ENCODE measurements at regions not wholly inside any gene's neighbourhood (a gene's known extent, or its start where the extent isn't known, plus 50 kb on each side); places are given as distances from the start of the nearest gene placed in this dataset.
"Not testable (repeated sequence)": the region's sequence is repeated elsewhere in the genome, so short reads cannot be mapped to it uniquely, and the experiment has no call there.

DNA sequence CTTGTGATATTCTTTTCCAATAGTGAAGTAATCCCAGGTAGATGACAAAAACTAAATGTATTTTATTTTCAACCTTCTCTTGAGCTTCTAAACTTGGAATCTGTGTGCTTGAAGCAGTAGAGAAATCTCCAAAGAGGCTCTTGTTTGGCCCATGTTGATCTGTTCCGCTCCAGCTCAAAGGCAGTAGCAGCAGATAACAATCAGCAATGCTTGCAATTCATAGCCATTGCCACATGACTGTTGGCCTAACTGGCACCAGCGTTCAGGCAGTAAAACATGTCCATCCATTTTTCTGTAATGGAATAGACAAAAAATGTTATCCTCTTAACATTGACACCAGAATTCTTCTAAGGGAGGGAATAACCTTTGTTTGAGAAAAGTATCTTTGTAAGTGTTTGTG, 270.7 kb upstream of the MSX2 start:
- no peak for DNase-seq

DNA sequence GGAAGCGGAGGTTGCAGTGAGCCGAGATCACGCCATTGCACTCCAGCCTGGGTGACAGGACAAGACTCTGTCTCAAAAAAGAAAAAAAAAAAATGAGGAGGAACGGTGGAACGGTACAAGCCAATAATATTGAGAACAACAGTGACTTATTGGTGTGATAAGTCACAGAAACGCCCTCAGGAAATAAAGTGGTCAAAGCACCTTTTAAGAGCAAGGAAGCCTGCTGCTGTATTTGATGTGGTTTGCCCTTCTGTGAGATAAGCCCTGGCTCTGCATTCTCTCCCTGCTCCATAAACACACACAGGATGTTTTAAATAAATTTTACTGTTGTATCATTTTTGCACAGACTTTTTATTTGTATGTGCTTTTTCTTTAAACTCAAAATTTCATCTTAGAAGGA, 269.9 kb upstream of the MSX2 start:
- DNase-seq: no peak

DNA sequence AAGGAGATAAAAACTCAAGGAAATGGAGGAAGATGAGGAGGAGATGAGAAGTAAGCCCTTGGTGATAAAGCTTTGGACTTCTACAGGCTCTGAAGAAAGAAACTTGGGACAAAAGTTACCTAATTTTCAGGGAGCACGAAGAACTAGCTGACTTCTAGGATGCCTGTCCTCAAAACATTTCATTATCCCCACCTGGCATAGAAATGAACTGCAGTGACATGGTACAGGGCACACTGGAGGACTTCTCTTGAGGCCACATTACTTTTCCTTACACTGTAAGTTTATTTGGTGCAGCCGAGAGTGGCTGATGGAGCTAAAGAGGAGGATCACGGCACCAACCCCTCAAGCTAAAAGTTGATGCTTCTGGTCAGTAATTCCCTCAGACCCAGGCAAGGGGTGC, 269.5 kb upstream of the MSX2 start:
- no peak for DNase-seq

DNA sequence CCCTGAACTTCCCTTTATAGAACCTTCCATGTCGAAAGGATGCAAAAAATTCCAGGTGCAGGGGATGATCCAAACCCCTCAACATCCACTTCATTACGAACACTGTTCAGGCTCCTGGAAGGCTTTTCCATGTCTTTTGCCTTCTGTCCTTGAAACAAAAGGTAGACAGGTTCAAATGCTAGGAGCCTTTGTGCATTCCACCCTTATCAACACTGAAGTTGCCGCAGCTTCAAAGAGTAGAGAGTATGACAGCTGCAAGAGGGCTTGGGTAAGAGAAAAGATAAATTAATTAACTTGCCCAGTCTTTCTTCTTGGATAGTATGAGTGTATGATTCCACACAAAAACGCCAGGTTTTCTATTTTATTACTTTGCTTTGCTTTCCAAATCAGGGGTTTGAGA, 269.1 kb upstream of the MSX2 start:
- DNase-seq: no peak

DNA sequence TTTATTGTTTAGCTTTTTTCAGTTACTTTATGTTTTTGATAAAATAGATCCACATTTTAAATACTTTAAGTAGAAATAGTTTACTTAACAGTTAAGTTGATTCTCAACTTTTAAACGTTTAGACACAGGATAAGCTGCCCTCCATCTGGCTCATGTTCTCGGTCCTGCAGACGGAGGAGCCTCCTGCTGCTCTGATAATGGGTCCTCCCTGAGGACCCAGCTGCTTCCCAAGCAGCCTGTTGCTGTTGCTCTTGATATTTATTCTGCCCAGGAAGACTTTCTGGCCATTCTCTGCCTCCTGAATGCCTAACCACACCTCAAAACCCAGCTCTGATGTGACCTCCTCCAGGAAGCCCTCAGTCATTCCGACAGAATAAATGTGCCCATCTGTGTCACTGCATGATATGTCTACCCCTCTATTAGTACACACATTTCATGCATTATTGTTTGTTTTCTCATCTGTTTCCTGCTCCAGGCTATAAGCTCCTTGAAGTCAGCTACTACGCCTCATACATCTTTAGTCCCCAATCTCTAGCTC, 267.2 kb upstream of the MSX2 start:
- no peak for DNase-seq

DNA sequence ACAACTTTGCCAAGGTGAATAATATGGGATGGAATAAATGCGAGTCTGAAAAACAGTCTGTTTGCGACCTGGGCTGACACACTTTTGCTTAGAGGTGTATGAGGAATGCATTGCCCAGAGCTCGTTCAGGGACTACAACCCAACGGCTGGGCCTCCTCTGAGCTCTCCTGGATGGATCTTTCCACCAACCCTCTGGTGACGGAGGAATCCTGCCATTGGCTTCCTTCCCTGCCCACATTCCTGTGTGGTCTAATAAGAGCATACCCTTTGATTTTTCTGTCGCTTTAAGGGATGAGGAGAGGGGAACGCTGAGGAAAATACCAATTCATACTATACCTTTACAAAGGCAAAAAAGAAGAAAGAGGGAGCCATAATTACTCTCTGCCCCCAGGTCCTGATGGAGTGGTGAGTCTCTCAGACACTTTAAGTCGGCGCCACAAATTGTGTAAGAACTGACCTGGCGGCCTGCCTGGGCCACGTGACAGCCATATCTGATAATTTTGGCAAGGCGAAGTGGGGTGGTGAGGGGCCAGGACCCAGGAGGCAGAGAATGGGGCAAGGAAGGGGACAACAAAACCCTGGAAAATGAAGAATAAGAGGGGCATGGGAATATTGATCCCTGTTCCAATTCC, 265.2 kb upstream of the MSX2 start:
- DNase-seq: no peak

DNA sequence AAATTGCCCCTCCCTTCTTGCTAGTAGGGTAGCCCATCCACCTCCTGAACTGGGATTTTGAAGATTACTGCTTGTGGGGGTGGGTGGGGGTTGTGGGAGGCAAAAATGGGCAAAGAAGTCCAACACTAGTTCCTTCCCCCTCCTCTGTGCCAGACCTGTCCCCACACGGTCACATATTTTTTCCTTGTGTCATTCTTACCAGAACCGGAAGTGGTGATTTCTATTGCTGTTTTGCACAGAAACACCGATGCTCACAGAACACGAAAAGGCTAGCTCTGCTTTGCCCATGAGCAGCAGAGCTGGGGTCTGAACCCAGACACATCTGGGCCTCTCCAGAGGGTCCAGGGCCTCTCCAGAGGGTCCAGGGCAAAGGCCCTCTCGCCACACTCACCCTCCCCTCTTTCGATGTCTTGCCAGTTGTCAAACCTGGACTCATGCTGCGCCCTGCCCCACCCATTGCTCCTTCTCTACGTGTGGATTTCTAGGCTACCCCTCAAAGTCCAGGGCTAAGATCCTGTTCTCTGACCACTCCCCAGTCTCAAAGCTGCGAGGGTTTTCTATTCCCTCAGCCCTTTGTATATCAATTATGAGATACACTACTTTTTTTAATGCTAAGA, 264.4 kb upstream of the MSX2 start:
- DNase-seq: no peak

DNA sequence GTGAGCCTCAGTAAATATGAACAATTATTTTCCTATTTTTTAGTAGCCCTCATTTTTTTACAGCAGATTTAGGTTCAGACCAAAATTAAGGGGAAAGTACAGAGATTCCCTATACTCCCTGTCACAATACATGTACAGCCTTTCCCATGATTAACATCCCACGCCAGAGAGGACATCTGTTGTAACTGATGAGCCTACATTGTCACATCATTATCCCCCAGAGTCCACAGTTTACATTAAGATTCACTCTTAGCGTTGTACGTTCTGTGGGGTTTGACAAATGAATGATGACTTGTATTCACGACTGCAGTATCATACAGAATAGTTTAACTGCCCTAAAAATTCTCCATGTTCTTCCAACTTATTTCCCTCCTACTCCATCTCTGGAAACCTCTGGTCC, 262.3 kb upstream of the MSX2 start:
- DNase-seq: no peak

DNA sequence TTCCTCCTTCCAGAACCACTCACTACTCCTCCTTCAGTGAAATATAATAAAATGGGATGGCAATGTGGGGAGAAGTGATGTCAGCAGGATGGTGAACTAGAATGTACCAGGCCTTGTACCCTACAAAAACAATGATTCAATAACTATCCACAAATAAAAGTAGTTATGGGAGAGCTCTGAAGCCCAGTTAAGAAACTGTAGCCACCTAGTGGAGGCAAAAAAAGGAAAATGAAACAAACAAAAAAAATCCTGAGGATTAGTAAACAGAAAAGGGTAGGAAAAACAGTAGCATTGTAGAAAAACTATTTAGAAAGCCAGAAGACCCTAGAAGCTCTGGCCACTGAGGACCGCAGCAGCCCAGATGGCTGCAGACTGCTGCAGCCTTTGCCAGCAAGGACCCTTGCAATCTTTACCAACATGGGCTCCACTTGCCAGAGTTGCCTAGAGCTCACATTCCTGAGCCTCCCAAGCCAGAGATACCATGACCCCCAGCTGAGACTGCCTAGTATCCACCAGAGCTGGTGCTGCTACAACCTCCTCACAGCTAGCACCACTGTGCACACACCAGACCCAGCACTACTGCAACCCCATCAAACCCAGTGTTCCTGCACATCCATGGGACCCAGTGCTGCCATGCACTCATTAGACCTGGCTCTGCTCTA, 259.7 kb upstream of the MSX2 start:
- DNase-seq: no peak

DNA sequence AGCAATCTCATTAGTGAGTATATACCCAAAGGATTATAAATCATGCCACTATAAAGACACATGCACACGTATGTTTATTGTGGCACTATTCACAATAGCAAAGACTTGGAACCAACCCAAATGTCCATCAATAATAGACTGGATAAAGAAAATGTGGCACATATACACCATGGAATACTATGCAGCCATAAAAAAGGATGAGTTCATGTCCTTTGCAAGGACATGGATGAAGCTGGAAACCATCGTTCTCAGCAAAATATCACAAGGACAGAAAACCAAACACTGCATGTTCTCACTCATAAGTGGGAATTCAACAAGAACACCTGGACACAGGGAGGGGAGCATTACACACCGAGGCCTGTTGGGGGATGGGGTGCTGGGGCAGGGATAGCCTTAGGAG, 252.9 kb upstream of the MSX2 start:
- not testable (repeated sequence) for DNase-seq

DNA sequence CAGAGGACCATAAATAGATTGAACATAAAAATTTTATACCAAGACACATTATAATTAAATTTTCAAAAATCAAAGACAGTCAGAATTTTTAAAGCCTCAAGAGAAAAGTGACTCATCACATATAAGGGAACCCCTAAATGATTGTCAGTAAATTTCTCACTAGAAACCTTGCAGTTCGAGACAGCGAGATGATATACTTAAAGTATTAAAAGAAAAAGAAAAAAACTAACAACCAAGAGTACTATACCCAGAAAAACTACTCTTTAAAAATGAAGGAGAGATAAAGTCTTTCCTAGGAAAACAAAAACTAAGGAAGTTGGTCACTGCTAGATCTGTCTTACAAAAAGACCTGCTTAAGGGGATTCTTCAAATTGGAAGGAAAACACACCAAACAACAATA, 251.4 kb upstream of the MSX2 start:
- no peak for DNase-seq

DNA sequence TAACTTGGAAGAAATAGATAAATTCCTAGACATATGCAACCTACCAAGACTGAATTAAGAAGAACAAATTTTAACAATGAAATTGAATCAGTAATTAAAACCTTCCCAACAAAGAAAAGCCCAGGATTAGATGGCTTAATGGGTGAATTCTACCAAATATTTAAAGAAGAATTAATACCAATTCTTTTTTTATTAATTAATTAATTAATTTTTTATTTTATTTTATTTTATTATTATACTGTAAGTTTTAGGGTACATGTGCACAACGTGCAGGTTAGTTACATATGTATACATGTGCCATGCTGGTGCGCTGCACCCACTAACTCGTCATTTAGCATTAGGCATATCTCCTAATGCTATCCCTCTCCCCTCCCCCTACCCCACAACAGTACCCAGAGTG, 248.4 kb upstream of the MSX2 start:
- DNase-seq: not testable (repeated sequence)

DNA sequence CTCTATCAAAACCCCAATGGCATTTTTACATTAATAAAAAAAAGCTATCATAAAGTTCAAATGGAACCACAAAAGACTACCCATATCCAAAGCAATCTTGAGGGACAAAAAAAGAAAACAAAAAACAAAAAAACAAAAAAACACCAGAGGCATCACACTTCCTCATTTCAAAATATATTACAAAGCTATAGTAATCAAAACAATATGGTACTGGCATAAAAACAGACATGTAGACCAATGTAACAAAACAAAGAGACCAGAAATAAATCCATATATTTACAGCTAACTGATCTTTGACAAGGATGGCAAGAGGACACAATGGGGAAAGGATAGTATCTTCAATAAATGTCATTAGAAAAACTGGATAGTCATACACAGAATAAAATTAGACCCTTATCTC, 245.1 kb upstream of the MSX2 start:
- DNase-seq: no peak

DNA sequence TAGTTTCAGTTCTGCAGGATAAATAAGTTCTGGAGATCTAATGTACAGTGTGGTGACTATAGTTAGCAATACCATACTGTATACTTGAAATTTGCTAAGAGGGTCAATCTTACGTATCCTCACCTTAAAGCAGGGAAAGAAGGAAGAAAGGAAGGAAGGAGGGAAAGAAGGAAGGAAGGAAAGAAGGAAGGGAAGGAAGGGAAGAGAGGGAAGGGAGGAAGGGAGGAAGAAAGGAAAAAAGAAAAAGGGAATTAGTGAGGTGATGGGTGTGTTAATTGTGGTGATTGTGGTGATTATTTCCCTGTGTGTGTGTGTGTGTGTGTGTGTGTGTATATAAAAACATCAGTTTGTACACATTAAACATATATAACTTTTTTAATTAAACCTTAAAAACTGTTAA, 242.6 kb upstream of the MSX2 start:
- DNase-seq: no peak

DNA sequence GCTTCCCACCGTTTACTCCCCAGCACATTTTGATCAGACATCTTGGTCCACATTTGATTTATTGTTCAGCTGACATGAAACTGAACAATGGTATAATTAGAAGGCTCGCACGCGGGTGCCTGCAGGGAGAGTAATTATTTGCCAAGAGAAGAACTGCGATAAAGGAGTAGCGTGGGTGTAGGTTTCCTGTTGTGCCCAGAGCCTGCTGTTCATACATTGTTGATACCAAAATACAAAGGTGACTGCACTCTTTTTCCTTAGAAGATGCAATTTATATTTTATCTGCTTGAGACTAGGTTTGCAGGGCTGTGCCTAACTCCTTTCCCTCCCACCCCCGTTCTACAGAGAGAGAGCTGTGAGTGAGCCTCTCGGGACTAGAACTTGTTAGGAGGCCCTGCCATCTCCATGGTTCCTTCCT, 241.8 kb upstream of the MSX2 start:
- no peak for DNase-seq

DNA sequence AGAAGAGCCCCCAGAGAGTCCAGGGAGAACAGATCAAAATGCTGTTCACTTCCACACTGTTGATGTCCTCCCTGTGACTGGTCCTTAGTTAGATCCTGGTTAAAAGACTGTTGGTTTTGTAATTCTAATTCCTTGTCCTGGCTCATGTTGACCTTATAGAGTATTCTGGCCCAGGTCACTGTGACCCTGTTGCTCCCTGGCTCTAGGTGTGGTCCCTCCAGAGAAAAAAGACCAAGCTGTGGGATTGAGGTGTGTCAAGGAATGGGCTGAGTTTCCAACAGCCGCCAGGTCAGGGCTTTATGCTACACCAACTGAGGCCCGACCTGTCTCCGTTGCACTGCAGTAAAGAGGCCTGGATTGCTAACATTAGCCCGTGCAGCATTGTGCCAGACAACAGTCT, 241.0 kb upstream of the MSX2 start:
- no peak for DNase-seq

DNA sequence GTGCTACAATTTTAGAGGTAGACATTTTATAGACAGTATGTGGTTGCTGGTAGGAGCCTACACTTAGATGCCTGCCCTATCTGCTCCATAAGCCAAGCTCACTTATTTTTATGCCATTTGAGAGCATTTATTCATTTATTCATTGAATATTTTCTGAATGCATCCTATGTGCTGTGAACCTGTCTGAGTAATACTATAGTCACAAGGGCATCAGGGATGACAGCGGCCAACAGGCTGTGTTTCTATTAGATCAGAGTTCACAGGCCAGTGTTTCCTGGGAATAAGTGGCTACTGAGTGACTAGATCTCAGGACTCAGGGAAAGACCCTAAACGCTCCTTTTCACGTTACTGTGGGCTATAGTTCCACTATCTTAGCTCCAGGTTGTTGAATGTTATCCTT, 235.2 kb upstream of the MSX2 start:
- DNase-seq: no peak

DNA sequence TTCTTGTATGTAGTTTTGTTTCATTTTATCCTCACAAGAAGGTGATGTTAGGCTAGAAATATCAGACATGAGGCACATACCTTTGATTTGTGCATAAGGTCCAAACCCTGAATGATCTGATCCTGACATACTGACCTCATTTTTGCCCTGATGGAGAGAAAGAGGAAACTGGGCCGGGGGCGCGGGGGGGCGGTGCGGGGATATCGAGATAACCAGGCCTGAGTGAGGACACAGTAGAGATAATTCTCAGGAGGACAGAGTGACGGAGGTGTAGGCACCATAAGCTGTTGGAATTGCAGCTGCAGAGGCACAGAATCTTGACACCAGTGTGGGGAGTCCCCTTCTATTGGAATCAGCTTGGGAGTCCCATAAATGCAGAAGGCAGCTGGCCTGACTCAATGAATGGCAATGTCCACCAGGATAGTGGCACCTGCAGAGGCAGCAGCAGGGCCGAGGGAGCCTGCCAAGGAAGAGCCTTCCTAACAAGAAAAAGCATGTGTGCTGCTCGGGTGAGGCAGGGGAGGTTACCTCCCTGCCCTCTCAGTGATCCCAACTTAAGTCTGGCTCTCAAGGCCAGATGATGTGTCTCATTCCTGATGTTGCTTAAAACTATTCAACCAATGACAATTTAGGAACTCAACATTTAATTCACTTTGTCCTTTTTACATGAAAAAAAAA, 234.3 kb upstream of the MSX2 start:
- DNase-seq: no peak

DNA sequence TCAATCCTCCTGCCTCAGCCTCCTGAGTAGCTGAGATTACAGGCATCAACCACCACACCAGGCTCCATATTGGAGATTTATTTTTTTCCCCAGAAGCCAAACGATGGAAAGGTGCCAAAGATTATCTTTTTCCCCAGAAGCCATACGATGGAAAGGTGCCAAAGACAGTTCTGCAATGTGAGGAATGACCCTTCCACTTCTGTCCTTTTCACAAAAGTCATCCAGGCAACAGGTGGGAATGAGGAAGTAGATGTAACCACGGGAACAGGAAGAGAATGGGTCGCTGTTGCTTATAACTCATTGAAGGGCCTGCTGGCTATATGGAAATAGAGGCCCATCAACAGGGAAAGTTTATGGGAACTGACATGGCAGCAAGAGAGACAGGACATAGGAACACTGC, 233.7 kb upstream of the MSX2 start:
- DNase-seq: no peak

DNA sequence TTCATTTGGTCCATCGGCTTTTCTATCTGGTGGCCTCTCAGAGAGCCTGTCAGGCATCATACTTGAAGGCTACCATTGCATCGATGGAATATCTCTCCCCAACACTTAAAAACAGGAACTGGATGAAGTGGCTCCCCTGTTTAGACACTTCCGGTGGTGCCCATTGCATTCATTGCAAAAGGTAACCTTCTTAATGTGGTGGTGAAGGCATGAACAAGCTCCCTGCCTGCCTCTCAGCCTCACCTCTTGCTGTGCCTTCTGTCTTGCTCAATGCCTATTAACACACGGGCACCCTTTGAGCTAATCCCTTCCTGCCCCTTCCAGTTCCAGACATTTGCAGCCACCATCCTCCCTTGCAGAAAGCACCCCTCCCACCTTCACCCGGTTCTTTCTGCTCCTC, 233.1 kb upstream of the MSX2 start:
- no peak for DNase-seq

DNA sequence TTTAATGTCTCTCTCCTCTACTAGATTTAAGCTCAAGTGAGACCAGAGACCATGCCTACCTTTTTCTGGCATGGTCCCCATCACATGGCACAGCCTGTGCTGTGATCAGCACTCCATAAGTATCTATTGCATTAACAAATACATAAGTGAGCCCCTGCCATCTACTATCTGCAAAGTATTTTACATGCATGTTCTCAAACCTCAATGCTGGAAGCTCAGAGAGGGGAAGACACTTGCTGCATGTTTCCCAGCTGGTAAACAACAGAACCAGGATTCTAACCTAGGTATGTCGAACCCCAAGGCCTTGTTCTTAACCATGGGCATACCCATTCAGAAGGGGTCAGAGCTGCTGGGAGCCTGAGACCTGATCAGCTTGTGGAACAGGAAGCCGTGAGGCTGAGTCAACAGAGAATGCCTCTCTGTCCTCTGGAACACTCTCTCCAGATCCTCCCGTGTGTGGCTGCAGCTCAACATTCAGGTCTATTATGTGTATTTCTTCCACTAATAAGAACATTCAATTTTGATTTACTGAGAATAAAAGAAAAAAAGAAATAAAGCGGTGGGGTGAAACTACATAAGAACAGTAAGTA, 232.5 kb upstream of the MSX2 start:
- no peak for DNase-seq

DNA sequence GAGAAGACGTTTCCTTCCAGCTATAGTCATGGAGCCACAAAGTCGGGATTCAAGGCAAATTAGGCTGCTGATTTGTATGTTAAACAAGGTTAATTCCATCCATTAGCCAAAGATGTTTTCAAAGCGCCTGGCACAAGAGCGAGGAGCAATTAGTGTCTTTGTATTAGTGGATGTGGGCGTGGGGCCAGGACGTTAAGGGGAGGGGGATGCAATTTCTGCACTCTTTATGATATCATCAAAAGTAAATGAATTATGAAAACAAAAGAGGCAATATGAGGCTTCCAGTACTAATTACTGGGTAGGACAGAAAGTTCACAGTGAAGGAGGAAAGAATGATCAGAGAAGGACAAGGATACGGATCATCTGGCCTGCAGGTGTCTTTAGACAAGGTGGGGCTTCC, 230.9 kb upstream of the MSX2 start:
- DNase-seq: no peak

DNA sequence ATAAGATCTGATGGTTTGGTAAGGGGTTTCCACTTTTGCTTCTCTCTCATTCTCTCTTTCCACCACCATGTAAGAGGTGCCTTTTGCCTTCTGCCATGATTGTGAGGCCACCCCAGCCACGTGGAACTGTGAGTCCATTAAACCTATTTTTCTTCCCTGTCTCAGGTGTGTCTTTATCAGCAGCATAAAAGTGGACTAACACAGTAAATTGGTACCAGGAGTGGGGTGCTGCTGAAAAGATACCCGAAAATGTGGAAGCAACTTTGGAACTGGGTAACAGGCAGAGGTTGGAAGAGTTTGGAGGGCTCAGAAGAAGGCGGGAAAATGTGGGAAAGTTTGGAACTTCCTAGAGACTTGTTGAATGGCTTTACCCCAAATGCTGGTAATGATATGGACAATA, 226.4 kb upstream of the MSX2 start:
- not testable (repeated sequence) for DNase-seq

DNA sequence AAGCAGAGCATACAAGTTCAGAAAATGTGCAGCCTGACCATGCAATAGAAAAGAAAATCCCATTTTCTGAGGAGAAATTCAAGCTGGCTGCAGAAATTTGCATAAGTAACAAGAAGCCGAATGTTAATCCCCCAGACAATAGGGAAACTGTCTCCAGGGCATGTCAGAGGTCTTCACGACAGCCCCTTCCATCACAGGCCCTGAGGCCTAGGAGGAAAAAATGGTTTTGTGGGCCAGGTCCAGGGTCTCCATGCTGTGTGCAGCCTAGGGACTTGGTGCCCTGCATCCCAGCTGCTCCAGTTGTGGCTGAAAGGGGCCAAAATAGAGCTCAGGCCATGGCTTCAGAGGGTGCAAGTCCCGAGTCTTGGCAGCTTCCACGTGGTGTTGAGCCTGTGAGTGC, 225.8 kb upstream of the MSX2 start:
- not testable (repeated sequence) for DNase-seq
